ENCODE measurements at regions not wholly inside any gene's neighbourhood (a gene's known extent, or its start where the extent isn't known, plus 50 kb on each side); places are given as distances from the start of the nearest gene placed in this dataset.
"Not testable (repeated sequence)": the region's sequence is repeated elsewhere in the genome, so short reads cannot be mapped to it uniquely, and the experiment has no call there.

- H3K4me3 ChIP-seq (ENCODE audit: low read length), result no peak overlapping the region
- no peak for DNase-seq
- no peaks in the 10 kb centered on the region for H3K36me3 ChIP-seq (ENCODE audit: control insufficient read depth, insufficient read depth, low read length)
- no peaks in the 10 kb centered on the region for H3K4me1 ChIP-seq (ENCODE audit: control insufficient read depth, insufficient read depth, low read length)
- no peak overlapping the region for H3K27ac ChIP-seq (ENCODE audit: low read length)
- H3K9me3 ChIP-seq (ENCODE audit: control insufficient read depth, low read depth, low read length), result no peaks in the 10 kb centered on the region
- H3K27me3 ChIP-seq (ENCODE audit: control insufficient read depth, insufficient read depth, low read length), result peaks cover 4% of the 10 kb centered on the region
Measured at GRCh38 chr6:111925296-111925695, 52.0 kb upstream of the FYN start.

- WGBS (ENCODE audit: insufficient coverage, low lambda C conversion rate), result 0% methylated on average over 1 of the region's 7 CpGs
- no peaks in the 10 kb centered on the region for H3K36me3 ChIP-seq (ENCODE audit: control insufficient read depth, insufficient read depth, low read length)
- H3K4me3 ChIP-seq (ENCODE audit: low read length), result no peak overlapping the region
- H3K27me3 ChIP-seq (ENCODE audit: control insufficient read depth, insufficient read depth, low read length), result peaks cover 2% of the 10 kb centered on the region
- no peak overlapping the region for H3K27ac ChIP-seq (ENCODE audit: low read length)
- no peaks in the 10 kb centered on the region for H3K9me3 ChIP-seq (ENCODE audit: control insufficient read depth, low read depth, low read length)
- no peak for DNase-seq
- H3K4me1 ChIP-seq (ENCODE audit: control insufficient read depth, insufficient read depth, low read length), result no peaks in the 10 kb centered on the region
Measured at GRCh38 chr6:111926731-111927302, 53.6 kb upstream of the FYN start.

GRCh38 chr6:111927321-111927720 lies 54.1 kb upstream of the FYN start:
- Histone ChIP-seq H3K27ac (ENCODE audit: low read length) (no peak overlapping the region), H3K4me3 (ENCODE audit: low read length) (no peak overlapping the region), H3K9me3 (ENCODE audit: control insufficient read depth, low read depth, low read length) (no peaks in the 10 kb centered on the region), H3K27me3 (ENCODE audit: control insufficient read depth, insufficient read depth, low read length) (peaks cover 2% of the 10 kb centered on the region), H3K36me3 (ENCODE audit: control insufficient read depth, insufficient read depth, low read length) (no peaks in the 10 kb centered on the region), H3K4me1 (ENCODE audit: control insufficient read depth, insufficient read depth, low read length) (no peaks in the 10 kb centered on the region)
- no peak for DNase-seq
- WGBS (ENCODE audit: insufficient coverage, low lambda C conversion rate), result no CpG with 5 or more reads among the region's 7 CpGs

GRCh38 chr6:111928139-111928538 lies 54.9 kb upstream of the FYN start:
- no peaks in the 10 kb centered on the region for H3K36me3 ChIP-seq (ENCODE audit: control insufficient read depth, insufficient read depth, low read length)
- no peak overlapping the region for H3K4me3 ChIP-seq (ENCODE audit: low read length)
- no peaks in the 10 kb centered on the region for H3K9me3 ChIP-seq (ENCODE audit: control insufficient read depth, low read depth, low read length)
- H3K27me3 ChIP-seq (ENCODE audit: control insufficient read depth, insufficient read depth, low read length), result peaks cover 2% of the 10 kb centered on the region
- 100% methylated on average over 1 of the region's 1 CpG for WGBS (ENCODE audit: insufficient coverage, low lambda C conversion rate)
- H3K27ac ChIP-seq (ENCODE audit: low read length), result no peak overlapping the region
- H3K4me1 ChIP-seq (ENCODE audit: control insufficient read depth, insufficient read depth, low read length), result no peaks in the 10 kb centered on the region
- DNase-seq, result no peak

GRCh38 chr6:111934611-111935010 lies 61.4 kb upstream of the FYN start:
- H3K9me3 ChIP-seq (ENCODE audit: control insufficient read depth, low read depth, low read length); H3K36me3 ChIP-seq (ENCODE audit: control insufficient read depth, insufficient read depth, low read length); H3K27me3 ChIP-seq (ENCODE audit: control insufficient read depth, insufficient read depth, low read length); H3K4me3 ChIP-seq (ENCODE audit: low read length); DNase-seq; H3K4me1 ChIP-seq (ENCODE audit: control insufficient read depth, insufficient read depth, low read length); H3K27ac ChIP-seq (ENCODE audit: low read length): not testable (repeated sequence)
- WGBS (ENCODE audit: insufficient coverage, low lambda C conversion rate), result no CpG with 5 or more reads among the region's 5 CpGs

- Histone ChIP-seq H3K4me3 (ENCODE audit: low read length) (no peak overlapping the region), H3K4me1 (ENCODE audit: control insufficient read depth, insufficient read depth, low read length) (no peaks in the 10 kb centered on the region), H3K36me3 (ENCODE audit: control insufficient read depth, insufficient read depth, low read length) (no peaks in the 10 kb centered on the region), H3K9me3 (ENCODE audit: control insufficient read depth, low read depth, low read length) (no peaks in the 10 kb centered on the region), H3K27me3 (ENCODE audit: control insufficient read depth, insufficient read depth, low read length) (no peaks in the 10 kb centered on the region), H3K27ac (ENCODE audit: low read length) (no peak overlapping the region)
- no peak for DNase-seq
Measured at GRCh38 chr6:111936718-111937117, 63.5 kb upstream of the FYN start.

- H3K27ac ChIP-seq (ENCODE audit: low read length), result no peak overlapping the region
- H3K4me1 ChIP-seq (ENCODE audit: control insufficient read depth, insufficient read depth, low read length), result no peaks in the 10 kb centered on the region
- no peak overlapping the region for H3K4me3 ChIP-seq (ENCODE audit: low read length)
- H3K9me3 ChIP-seq (ENCODE audit: control insufficient read depth, low read depth, low read length), result no peaks in the 10 kb centered on the region
- no peaks in the 10 kb centered on the region for H3K27me3 ChIP-seq (ENCODE audit: control insufficient read depth, insufficient read depth, low read length)
- DNase-seq, result no peak
- WGBS (ENCODE audit: insufficient coverage, low lambda C conversion rate), result no CpG with 5 or more reads among the region's 4 CpGs
- no peaks in the 10 kb centered on the region for H3K36me3 ChIP-seq (ENCODE audit: control insufficient read depth, insufficient read depth, low read length)
Measured at GRCh38 chr6:111938710-111939109, 65.5 kb upstream of the FYN start.

- no CpG with 5 or more reads among the region's 2 CpGs for WGBS (ENCODE audit: insufficient coverage, low lambda C conversion rate)
- H3K27ac ChIP-seq (ENCODE audit: low read length), result no peak overlapping the region
- DNase-seq, result no peak
Measured at GRCh38 chr6:111939902-111940301, 66.7 kb upstream of the FYN start.

GRCh38 chr6:111940801-111941200 lies 67.5 kb upstream of the FYN start:
- no peak for DNase-seq
- Histone ChIP-seq H3K4me3 (ENCODE audit: low read length) (no peak overlapping the region), H3K4me1 (ENCODE audit: control insufficient read depth, insufficient read depth, low read length) (no peaks in the 10 kb centered on the region)

More at GRCh38 chr6:111939902-111940301, 66.7 kb upstream of the FYN start:
- H3K9me3 ChIP-seq (ENCODE audit: control insufficient read depth, low read depth, low read length), result no peaks in the 10 kb centered on the region
- no peaks in the 10 kb centered on the region for H3K27me3 ChIP-seq (ENCODE audit: control insufficient read depth, insufficient read depth, low read length)
- no peaks in the 10 kb centered on the region for H3K4me1 ChIP-seq (ENCODE audit: control insufficient read depth, insufficient read depth, low read length)
- H3K4me3 ChIP-seq (ENCODE audit: low read length), result no peak overlapping the region
- H3K36me3 ChIP-seq (ENCODE audit: control insufficient read depth, insufficient read depth, low read length), result no peaks in the 10 kb centered on the region

GRCh38 chr6:111941686-111942330 lies 68.6 kb upstream of the FYN start:
- Histone ChIP-seq H3K27me3 (ENCODE audit: control insufficient read depth, insufficient read depth, low read length) (no peaks in the 10 kb centered on the region), H3K4me3 (ENCODE audit: low read length) (no peak overlapping the region), H3K36me3 (ENCODE audit: control insufficient read depth, insufficient read depth, low read length) (no peaks in the 10 kb centered on the region), H3K27ac (ENCODE audit: low read length) (no peak overlapping the region), H3K4me1 (ENCODE audit: control insufficient read depth, insufficient read depth, low read length) (no peaks in the 10 kb centered on the region), H3K9me3 (ENCODE audit: control insufficient read depth, low read depth, low read length) (no peaks in the 10 kb centered on the region)
- DNase-seq, result no peak
- whole genome bisulfite sequencing (ENCODE audit: insufficient coverage, low lambda C conversion rate), result 100% methylated on average over 1 of the region's 2 CpGs

More at GRCh38 chr6:111940801-111941200, 67.5 kb upstream of the FYN start:
- H3K27me3 ChIP-seq (ENCODE audit: control insufficient read depth, insufficient read depth, low read length), result no peaks in the 10 kb centered on the region
- H3K27ac ChIP-seq (ENCODE audit: low read length), result no peak overlapping the region
- H3K9me3 ChIP-seq (ENCODE audit: control insufficient read depth, low read depth, low read length), result no peaks in the 10 kb centered on the region
- no peaks in the 10 kb centered on the region for H3K36me3 ChIP-seq (ENCODE audit: control insufficient read depth, insufficient read depth, low read length)

GRCh38 chr6:111942561-111942960 lies 69.3 kb upstream of the FYN start:
- Histone ChIP-seq H3K27me3 (ENCODE audit: control insufficient read depth, insufficient read depth, low read length) (no peaks in the 10 kb centered on the region), H3K9me3 (ENCODE audit: control insufficient read depth, low read depth, low read length) (no peaks in the 10 kb centered on the region), H3K4me1 (ENCODE audit: control insufficient read depth, insufficient read depth, low read length) (no peaks in the 10 kb centered on the region), H3K4me3 (ENCODE audit: low read length) (no peak overlapping the region), H3K27ac (ENCODE audit: low read length) (no peak overlapping the region), H3K36me3 (ENCODE audit: control insufficient read depth, insufficient read depth, low read length) (no peaks in the 10 kb centered on the region)
- no peak for DNase-seq
- 100% methylated on average over 1 of the region's 2 CpGs for WGBS (ENCODE audit: insufficient coverage, low lambda C conversion rate)
